ENCODE measurements at regions not wholly inside any gene's neighbourhood (a gene's known extent, or its start where the extent isn't known, plus 50 kb on each side); places are given as distances from the start of the nearest gene placed in this dataset.

DNA sequence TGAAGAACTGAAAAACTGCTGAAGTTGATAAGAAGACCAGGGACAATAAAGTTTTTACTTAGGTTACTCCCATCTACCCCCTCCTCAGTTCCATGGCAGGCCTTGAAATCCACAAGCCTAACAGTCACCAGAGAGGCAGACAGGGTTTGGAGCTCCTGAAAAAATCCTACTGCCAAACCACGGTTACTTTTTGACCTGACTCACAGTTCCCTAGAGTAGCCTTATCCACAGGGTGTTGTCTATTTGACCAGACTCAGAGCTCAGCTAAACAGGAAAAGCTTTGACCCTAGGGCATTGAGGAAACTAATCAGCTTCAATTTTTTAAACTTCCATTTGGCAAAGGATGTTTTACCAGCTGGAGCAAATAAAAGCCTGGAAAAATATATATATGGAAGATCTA lies 257.7 kb upstream of the NT5E start:
- Histone ChIP-seq H3K9me3 (peaks cover 6% of the 10 kb centered on the region), H3K36me3 (ENCODE audit: low read depth) (no peaks in the 10 kb centered on the region), H3K4me1 (ENCODE audit: low read depth) (no peaks in the 10 kb centered on the region), H3K4me3 (no peak overlapping the region)
- TF ChIP-seq, protein P1, sequence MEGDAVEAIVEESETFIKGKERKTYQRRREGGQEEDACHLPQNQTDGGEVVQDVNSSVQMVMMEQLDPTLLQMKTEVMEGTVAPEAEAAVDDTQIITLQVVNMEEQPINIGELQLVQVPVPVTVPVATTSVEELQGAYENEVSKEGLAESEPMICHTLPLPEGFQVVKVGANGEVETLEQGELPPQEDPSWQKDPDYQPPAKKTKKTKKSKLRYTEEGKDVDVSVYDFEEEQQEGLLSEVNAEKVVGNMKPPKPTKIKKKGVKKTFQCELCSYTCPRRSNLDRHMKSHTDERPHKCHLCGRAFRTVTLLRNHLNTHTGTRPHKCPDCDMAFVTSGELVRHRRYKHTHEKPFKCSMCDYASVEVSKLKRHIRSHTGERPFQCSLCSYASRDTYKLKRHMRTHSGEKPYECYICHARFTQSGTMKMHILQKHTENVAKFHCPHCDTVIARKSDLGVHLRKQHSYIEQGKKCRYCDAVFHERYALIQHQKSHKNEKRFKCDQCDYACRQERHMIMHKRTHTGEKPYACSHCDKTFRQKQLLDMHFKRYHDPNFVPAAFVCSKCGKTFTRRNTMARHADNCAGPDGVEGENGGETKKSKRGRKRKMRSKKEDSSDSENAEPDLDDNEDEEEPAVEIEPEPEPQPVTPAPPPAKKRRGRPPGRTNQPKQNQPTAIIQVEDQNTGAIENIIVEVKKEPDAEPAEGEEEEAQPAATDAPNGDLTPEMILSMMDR (IDR thresholded peaks at IDR 0.05) = no peak
- ATAC-seq (no peak), DNase-seq (no peak)
- intact Hi-C loops (cut with DNase I, micrococcal nuclease) = no loop called here

DNA sequence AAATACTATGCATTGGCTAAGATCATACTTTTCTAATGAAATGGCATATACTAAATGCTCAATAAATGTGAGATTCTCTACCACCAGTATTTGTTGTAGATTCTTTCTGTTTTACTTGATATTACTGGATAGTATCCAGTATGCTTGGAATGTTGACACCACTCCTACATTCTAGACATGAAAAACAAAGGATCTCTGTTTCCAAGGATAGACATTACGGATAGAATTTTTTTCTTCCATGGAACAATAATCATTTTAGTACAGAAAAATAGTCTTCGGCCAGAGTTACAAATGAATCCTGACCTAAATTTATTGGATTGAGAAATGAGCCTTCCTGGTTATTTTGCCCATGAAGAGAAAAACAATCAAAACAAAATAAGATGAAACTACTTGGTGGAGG lies 258.2 kb upstream of the NT5E start:
- no peaks in the 10 kb centered on the region for H3K4me1 ChIP-seq (ENCODE audit: low read depth)
- no peak overlapping the region for H3K4me3 ChIP-seq
- DNase-seq (no peak), ATAC-seq (no peak)
- TF ChIP-seq, protein P1 (IDR thresholded peaks at IDR 0.05) = no peak
- peaks cover 6% of the 10 kb centered on the region for H3K9me3 ChIP-seq
- H3K36me3 ChIP-seq (ENCODE audit: low read depth) = no peaks in the 10 kb centered on the region
- intact Hi-C loops (cut with DNase I, micrococcal nuclease) = no loop called here

DNA sequence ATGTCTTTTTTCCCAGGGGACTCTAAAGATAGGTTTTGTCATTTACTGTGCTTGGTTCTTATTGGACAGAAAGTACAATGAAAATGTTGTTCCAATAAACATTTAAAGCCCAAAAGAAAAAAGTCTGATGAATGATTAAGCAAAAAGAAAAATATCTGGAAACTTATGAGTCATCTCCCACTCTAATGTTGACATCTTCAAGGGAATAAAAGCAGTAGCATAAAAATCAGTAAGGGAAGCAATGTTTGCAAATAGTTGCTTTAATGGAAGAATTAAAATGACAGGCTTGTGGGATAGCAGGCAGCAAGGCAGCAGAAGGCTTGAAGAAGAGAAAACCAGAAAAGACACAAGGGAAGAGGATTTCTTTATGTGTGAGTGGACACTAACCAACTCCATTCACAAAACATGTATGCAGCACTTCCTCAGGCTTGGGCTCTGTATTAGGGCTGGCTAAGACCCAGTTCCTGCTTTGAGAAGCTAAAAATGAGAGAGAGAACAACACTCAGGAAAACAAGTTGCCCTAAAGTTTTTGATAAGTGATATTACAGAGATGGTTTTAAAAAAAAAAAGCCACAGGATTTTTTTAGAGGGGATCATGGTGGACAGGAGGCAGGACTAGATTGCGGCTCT lies 263.2 kb upstream of the NT5E start:
- Histone ChIP-seq H3K4me3 (no peak overlapping the region), H3K36me3 (ENCODE audit: low read depth) (no peaks in the 10 kb centered on the region), H3K9me3 (no peaks in the 10 kb centered on the region), H3K4me1 (ENCODE audit: low read depth) (no peaks in the 10 kb centered on the region)
- intact Hi-C loops (cut with DNase I, micrococcal nuclease) = no loop called here
- TF ChIP-seq, protein P1 (IDR thresholded peaks at IDR 0.05) = no peak
- no peak for DNase-seq
- no peak for ATAC-seq

DNA sequence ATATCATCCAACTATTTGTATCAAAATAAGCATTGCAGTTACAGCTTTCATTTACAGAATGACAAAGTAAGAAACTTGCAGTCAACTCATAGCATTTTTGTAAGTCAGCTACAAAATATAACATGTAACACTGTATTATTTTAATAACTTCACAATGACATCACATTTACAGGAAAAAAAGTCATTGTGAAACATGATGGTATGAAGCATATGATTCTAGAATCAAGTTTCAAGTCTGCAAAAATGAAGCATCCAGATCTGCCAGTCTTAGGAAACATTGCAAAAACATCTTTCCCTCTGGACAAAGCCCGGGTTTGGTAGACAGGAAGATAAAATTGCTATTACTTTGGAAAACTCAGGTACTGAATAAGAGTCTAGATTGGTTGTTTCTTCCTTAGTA lies 263.9 kb upstream of the NT5E start:
- Histone ChIP-seq H3K36me3 (ENCODE audit: low read depth) (no peaks in the 10 kb centered on the region), H3K9me3 (no peaks in the 10 kb centered on the region), H3K4me1 (ENCODE audit: low read depth) (no peaks in the 10 kb centered on the region), H3K4me3 (no peak overlapping the region)
- intact Hi-C loops (cut with DNase I, micrococcal nuclease) = no loop called here
- DNase-seq (no peak), ATAC-seq (no peak)
- TF ChIP-seq, protein P1 (IDR thresholded peaks at IDR 0.05) = no peak

DNA sequence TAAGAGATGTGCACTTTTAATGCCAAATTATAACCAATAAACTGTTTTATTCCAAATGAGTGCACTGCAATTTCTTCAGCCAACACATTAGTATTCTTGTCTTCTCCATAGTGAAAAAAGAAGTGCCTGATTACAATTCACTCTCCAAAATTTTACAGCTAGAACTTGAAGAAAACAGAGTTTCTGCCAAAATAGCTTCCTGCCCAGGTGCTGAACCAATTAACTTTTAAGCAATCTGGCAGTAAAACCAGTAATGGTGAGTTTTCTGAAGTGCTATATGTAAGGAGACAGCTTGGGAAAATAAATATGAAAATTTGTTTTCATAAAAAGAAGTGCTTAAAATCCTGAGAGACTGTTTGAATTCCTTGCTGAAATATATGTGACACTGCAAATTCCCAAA lies 266.0 kb upstream of the NT5E start:
- H3K4me1 ChIP-seq (ENCODE audit: low read depth) = no peaks in the 10 kb centered on the region
- H3K9me3 ChIP-seq = no peaks in the 10 kb centered on the region
- no peaks in the 10 kb centered on the region for H3K36me3 ChIP-seq (ENCODE audit: low read depth)
- DNase-seq = no peak
- ATAC-seq = no peak
- H3K4me3 ChIP-seq = no peak overlapping the region
- TF ChIP-seq, protein P1 (IDR thresholded peaks at IDR 0.05) = no peak
- intact Hi-C loops (cut with DNase I, micrococcal nuclease) = no loop called here

DNA sequence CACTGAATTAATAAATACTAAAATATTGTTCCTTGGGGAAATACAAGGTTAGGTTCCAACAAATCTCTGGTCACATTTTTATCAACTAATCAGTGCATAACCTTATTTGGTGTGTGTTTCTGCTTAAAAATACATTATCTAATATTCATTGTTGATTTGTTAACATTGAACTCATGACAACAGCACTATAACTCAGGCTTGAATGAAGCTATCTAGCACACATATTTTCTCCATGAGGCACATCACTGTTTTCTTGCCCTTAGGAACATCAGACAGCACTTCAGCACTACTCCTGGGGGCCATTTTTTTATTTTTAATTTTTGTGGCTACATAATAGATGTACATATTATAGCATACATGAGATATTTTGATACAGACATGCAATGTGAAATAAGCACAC lies 277.2 kb upstream of the NT5E start:
- intact Hi-C loops (cut with DNase I, micrococcal nuclease) = no loop called here
- DNase-seq (no peak), ATAC-seq (no peak)
- H3K4me1 ChIP-seq (ENCODE audit: low read depth) = no peaks in the 10 kb centered on the region
- peaks cover 4% of the 10 kb centered on the region for H3K9me3 ChIP-seq
- H3K36me3 ChIP-seq (ENCODE audit: low read depth) = no peaks in the 10 kb centered on the region
- no peak overlapping the region for H3K4me3 ChIP-seq
- TF ChIP-seq, protein P1 (IDR thresholded peaks at IDR 0.05) = no peak
